ENCODE measurements at regions not wholly inside any gene's neighbourhood (a gene's known extent, or its start where the extent isn't known, plus 50 kb on each side); places are given as distances from the start of the nearest gene placed in this dataset.

- DNase-seq (ENCODE audit: low read depth), result no peak
Observed at GRCh38 chr5:77844623-77845323, 68.6 kb upstream of the TBCA start.

- DNase-seq (ENCODE audit: low read depth), result no peak
Observed at GRCh38 chr5:77844373-77844622, 68.2 kb upstream of the TBCA start.

DNA sequence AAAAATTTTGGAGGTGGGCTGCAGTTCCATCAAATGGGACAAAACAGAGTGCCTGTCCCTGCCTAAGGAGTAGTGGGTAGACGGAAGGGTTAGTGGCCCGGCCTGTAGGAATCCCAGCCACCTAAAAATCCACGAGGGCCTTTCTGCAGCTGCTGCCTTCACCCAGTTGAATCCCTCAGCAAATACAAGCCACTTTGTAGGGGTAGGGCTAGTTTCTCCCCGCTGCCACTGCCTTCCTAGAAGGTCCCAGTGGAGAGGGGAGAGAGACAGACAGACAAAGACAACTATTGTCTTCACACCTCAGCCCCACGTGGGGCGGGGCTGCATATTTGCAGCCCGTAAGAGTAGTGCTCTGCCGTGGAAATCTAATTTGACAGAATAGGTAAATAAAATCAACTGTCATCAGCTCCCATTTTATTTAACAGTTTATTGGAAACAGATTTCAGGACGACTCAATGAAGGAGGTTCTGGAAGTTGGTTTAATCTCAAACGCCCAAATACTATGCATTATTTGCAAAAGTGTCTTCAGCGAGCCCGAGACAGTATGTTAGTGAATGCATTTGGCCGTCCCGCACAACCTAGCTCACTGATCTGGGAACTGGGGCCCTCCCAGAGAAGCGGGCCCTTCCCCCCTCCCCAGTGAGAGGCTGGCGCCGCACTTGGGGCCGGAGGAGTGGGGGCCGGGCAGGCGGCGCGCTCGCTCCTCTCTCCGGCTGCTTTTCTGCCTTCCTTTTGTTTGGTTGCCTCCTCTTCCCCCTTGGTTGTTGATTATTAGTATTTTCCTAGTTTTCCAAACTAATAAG, 67.6 kb upstream of the TBCA start:
- no peak for DNase-seq (ENCODE audit: low read depth)

- DNase-seq (ENCODE audit: low read depth), result no peak
Observed at GRCh38 chr5:77842243-77842642, 66.1 kb upstream of the TBCA start.

DNA sequence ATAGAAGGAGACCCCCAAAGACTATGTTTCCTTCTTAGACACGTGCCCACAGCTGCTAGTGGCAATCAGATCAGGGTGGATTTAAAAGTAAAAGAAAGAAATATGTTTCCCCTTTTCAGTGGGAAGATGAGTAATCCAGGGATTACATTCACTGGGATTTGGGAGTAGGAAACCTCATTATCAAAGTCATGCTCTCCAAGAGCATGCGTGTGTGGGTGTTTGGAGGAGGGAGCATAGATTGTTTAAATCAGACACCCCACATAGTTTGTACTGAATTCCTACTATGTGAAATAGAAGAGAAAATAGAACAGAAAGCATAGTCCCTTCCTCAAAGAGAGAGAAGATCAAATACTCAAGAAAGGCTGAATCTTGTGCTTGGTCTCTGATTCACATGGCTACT, 65.5 kb upstream of the TBCA start:
- no peak for DNase-seq (ENCODE audit: low read depth)

DNA sequence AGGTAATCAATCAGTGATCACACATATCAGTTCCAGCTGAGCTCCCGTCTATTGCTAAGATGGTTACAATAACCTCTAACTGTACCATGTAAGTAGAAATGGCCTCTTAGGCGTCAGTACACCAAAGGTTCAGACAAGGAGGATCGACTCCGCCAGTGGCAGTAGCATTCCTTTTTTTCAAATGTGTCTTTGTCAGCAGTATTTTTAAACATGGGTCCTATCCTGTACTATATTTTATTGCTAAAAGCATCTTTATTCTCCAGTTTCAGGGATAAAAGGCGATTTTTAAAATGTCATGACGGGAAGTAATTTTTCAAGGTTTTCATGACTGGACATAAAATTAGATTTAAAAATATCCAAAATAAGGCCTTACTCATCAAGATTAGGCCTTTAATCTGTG, 64.8 kb upstream of the TBCA start:
- no peak for DNase-seq (ENCODE audit: low read depth)

DNA sequence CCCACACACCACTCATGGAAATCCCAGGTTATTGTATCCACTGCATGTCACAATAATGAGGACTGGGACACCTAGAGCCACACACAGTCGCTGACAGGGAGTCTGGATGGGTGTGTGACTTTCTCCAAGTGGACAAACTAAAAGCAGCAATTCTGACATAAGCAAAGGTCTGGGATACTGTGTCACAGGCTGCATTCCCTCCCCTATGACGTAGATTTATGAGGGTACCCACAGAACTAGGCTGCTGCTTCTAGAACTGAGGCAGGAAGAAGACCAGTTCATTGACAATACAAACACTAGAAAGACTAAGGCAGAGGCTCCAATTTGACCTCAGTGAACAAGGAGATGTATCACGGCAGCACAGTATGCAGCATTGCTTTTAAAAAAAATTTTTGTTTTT, 63.6 kb upstream of the TBCA start:
- no peak for DNase-seq (ENCODE audit: low read depth)

DNA sequence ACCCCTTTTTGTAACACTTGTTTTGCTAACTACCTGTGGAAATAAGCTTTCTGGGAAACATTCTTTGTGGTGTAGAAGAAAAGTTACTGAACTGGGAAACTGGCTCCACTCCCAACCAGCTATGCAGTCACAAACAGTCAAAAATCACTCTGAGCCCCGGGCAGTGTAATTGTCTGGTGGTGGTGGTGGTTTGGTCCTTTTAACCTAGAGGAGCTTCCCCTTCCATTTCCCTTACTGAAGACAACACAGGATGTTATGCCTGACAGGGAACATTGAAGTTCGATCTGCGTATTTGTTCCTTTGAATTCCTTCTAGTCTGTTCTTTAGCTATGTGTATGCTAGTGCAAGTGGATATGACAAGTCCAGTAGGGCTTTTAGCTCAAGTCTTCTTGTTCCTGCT, 56.8 kb upstream of the TBCA start:
- no peak for DNase-seq (ENCODE audit: low read depth)

DNA sequence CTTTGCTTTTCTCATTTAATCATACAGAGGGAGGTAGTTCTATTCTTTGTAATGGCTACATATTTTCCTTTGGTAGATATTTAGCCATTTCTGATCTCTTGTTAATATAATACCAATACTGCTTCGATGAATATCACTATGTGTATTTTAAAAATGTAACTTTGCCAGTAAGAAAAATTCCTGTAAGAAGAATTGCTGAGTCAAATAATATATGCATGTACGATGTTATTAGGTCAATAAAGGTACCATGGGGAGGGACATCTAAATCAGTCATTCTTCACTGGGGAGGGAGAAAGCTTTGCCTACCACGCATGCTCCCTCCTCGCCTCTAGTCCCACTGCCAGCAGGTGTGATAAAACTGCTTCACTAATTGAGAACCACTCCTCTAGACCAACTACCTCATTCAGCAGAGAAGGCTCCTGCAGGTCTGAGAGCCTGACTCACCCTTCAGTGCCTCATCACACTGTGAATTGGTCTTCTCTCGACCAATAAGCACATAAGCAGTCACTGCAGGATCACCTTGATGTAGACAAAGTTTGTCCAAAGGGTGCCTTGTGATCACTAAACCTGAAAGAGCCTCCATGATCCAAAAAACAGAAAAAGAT, 56.1 kb upstream of the TBCA start:
- no peak for DNase-seq (ENCODE audit: low read depth)

DNA sequence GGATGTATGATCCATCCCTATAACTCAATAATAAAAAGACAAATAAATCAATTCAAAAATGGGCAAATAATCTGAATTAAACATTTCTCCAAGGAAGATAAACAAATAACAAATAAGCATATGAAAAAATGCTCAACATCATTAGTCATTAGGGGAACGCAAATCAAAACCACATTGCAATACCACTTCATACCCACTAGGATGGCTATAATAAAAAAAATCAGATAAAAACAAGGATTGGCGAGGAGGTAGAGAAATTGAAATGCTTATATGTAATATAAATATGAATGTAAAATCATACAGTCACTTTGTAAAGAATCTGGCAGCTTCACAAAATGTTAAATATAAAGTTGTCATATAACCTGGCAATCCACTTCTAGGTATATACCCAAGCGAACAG, 52.3 kb upstream of the TBCA start:
- no peak for DNase-seq (ENCODE audit: low read depth)

Measured in GM04504 (cell line).